ENCODE measurements at regions not wholly inside any gene's neighbourhood (a gene's known extent, or its start where the extent isn't known, plus 50 kb on each side); places are given as distances from the start of the nearest gene placed in this dataset.
"Not testable (repeated sequence)": the region's sequence is repeated elsewhere in the genome, so short reads cannot be mapped to it uniquely, and the experiment has no call there.

DNA sequence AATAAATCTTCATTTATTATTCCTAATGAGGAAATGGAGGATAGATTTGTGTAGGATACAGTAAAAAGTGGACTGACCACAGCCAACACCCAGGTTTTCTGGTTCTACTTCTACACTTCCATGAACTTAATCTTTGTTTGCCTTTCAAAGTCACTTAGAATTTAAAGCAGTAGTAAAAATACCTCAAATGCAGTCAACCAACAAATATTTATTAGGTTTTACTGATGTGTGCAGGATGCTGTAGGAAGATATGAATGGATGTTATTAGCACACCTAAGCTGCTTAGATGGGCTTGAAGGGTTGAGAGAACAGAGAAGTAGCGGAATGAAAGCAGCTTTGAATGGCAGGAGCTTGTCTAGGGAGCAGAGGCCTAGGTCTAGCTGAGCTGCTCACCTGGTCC is 201.1 kb downstream of the PALM2AKAP2 start:
- no peak for DNase-seq

DNA sequence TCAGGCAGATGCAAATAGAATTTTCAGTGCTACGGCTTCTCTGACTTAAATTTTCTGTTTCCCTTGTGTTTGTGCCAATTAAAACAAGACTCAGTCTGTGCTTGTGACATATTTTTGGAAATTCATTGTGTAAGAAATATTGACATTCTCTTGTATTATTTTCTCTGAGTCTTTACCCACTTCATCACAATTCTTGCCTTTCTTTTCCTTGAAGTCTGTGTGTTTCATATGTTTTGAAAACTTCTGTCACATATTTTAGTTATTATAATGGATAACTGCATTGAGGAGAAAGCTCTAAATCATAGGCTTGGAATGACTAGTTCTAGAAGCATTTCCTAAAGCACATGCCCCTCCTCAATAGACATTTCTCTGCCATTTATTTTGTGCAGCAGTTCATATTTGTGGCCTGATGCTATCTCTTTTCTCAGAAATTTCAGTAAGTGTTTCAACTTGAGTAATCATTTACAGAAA is 206.6 kb downstream of the PALM2AKAP2 start:
- DNase-seq, result no peak

DNA sequence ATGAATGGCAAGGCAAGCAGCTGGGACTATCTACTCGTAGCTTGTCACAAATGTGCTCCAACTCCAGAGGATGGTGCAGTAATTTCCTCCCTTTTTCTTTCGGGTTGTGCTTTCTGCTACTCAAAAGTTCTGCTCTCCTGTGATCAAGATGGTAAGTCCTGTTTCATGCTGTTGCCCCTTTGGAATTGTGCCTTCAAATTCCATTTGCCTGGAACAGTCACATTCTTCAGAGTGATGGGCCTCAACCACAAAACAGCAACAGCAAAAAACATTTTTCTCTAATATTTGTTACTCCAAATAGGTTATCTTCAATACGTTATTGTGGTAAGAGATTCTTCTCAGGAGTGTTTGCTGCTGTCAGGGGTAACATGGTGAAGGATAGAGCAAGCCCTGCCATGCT is 209.3 kb downstream of the PALM2AKAP2 start:
- DNase-seq, result no peak

DNA sequence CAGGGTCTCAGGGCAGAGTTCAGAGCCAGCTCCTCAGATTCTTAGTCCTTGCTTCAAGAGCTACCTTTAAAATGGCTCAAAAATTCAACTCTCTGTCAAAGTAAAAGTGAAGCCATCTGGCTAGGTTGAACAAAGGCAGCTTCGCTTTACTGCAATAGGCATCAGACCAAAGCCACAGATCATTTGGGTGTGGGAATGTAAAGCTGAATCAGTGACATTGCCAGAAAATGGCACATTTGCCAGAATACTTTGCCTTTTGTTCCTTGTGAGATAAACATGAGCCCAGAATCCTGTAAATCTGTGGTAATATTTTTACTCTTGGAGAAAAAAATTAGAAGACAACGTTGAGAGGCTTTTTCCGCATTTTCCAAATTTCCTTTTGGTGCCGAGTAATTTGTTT is 210.5 kb downstream of the PALM2AKAP2 start:
- no peak for DNase-seq

DNA sequence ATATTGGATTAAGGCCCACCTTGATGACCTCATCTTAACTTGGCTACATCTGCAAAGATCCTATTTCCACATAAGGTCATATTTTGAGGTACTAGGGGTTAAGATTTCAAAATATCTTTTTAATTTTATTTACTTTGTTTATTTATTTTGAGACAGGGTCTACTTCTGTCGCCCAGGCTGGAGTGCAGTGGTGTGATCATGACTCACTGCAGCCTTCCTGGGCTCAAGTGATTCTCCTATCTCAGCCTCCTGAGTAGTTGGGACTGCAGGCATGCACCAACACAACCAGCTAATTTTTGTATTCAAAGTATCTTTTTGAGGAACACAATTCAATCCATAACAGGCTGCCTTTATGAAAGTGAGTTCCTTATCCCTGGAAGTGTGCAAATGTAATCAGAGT is 212.3 kb downstream of the PALM2AKAP2 start:
- no peak for DNase-seq

DNA sequence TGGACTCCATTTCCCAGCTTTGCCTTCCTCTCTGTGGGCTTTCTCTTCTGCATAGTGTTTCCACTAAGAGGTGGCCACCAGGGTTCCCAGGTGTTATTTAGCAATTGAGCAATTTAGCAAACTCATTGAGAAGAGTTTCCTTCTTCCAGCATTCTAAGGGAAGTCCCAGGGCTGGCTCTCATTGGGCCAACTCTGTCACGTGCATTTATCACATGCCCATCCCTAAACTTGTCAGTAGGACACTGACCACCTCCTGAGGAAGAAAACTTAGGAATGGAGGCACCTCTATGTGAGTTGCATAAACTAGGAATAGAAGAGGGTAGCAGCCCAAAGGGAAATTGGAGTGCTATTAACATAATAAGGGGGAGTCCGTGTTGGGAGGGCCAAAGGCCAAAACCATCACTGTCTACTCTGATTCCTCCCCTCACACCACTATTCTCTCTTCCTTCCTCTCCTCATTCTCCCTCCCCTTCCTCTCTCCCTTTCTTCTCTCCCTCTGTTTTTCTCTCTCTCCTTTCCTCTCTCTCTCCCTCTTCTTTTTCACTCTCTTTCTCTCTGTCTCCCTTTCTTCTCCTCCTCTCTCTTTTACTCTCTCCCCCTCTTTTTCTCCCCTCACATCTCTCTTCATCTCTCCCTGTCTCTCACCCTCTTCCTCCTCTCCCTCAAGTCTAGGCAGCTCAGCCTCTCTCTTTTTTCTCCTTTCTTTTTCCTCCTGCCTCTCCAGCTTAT is 213.4 kb downstream of the PALM2AKAP2 start:
- no peak for DNase-seq

DNA sequence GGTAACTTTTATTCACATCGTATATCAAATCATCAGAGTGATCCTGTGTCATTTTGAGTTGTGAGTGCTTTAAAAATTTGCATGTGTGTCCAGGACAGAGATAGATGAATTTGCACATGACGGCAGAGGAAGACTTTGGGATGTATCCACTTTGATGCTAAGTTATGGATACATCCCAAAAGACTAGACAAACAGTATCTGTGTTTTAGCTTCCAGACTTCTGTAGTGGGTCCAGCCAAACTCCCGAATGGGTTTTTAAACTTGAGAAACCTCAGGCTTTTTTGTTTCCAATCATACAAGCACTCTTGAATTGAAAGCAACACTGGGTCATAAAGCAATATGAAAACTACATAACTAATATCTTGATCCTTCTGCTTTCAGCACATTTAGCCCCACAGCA is 213.8 kb downstream of the C9orf152 start:
- no peak for DNase-seq

DNA sequence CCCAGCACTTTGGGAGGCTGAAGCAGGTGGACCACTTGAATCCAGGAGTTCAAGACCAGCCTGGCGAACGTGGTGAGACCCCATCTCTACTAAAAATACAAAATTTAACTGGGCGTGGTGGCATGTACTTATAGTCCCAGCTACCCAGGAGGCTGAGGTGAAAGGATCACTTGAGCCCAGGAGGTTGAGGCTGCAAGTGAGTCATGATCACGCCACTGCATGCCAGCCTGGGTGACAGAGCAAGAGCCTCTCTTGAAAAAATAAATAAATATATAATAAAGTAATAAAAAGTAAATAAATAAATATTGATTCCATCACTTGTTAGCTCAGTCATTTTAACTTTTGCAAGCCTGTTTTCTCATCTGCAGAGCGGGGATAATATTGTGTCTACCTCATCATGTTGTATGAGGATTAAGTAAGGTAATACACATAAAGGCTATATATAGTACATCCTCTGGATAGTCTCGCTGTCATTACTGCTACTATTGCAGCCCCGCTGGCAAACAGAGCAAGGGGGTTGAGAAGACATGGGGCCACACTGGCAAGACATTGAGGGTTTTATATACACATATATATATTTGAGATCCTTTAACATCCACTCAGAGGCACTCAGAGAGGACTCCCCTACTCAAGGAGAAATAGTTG is 210.9 kb downstream of the C9orf152 start:
- no peak for DNase-seq

DNA sequence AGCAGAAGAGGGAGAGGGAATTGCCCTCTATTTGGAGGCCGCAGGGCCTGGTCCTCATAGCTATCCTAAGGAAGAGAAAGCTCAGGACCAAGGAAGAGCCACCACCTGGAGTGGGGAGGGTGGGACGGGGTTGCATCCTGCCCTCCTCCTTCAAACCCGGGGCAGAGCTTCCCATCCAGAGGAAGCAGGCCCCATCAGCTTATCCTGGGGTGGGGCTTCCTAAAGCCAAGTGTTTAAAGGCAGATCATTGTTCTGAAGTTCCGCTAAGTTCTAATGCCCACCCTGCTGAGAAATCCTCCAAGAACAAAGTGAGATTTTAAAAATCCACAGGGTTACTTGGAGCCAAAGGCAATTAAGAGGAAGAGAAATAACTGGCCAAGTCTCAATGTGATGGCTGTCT is 210.3 kb downstream of the C9orf152 start:
- DNase-seq, result no peak

DNA sequence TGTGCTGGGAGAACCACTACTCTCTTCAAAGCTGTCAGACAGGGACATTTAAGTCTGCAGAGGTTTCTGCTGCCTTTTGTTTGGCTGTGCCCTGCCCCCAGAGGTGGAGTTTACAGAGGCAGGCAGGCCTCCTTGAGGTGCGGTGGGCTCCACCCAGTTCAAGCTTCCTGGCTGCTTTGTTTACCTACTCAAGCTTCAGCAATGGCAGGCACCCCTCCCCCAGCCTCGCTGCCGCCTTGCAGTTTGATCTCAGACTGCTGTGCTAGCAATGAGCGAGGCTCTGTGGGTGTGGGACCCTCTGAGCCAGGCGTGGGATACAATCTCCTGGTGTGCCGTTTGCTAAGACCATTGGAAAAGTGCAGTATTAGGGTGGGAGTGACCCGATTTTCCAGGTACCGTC is 202.4 kb downstream of the C9orf152 start:
- DNase-seq, result peak; percentile 5

DNA sequence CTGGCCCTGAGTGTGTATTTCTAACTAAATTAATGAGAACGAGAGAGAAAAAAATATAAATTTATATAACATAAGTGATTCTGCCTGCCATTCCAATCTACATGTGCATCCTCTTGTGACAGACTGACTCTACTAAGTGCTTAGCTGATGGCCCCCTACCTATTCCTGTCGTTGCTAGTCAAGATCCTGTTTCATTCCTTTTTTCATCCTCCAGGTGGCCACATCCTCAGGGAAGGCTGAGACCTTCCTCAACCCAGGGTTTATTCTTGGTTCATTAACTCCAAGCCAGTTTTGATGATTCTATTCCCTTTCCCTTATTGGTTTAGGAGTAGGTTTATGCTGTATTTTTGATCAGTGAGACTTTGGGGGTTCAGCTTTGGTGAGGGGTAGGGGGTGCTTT is 201.3 kb downstream of the C9orf152 start:
- DNase-seq, result no peak

DNA sequence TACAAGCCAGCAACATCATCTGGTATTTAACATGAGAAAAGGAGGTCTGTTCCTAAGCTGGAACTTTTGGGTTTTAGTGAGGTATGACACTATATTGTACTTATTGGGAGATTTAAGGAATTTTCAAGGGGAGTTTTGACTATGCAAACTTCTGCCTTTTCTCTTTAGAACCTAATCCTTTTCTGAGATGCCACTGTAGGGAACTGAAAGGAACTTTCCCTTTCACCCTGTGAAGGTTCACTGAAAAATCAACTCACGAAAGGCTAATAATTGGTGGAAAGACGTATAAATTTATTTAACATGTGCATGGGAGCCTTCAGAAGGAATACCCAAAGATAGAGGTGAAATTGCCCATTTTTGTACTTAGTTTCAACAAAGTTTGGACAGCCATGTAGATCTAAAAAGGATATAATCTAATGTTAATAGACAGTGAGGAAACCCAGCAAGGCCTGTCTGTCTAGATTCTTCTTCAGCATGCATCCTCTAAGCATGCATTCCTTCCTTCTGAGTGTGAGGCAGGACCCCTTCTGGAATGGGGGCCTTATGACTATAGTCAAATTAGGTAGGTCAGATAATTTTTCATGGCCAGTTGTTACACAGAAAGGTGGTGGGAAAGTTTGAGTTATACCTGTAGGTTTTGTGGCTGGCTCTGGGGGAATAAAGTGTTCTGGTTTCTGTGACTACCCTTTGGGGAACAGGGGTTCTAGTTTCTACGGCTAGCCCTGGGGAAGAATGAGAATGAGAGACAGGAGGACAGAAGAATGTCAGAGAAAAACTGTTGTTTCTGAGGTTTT is 200.3 kb downstream of the C9orf152 start:
- DNase-seq, result no peak

DNA sequence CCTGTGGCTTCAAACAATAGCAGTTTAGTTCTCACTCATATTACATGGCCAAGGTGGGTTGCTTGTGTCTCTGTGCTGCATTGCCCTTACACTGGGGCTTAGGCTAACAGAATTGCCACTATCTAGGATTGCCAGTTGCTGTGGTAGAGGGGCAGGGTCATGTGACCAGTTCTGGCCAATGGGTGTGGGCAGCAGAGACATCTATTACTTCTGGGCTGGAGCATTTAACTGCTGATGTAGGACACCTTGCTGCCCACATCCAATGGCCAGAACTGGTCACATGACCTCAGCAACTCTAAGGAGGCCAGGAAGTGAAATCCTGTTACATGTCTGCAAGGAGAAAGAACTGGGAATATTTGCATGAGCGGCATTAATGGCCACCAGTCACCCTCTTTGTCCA is 199.3 kb downstream of the C9orf152 start:
- no peak for DNase-seq

DNA sequence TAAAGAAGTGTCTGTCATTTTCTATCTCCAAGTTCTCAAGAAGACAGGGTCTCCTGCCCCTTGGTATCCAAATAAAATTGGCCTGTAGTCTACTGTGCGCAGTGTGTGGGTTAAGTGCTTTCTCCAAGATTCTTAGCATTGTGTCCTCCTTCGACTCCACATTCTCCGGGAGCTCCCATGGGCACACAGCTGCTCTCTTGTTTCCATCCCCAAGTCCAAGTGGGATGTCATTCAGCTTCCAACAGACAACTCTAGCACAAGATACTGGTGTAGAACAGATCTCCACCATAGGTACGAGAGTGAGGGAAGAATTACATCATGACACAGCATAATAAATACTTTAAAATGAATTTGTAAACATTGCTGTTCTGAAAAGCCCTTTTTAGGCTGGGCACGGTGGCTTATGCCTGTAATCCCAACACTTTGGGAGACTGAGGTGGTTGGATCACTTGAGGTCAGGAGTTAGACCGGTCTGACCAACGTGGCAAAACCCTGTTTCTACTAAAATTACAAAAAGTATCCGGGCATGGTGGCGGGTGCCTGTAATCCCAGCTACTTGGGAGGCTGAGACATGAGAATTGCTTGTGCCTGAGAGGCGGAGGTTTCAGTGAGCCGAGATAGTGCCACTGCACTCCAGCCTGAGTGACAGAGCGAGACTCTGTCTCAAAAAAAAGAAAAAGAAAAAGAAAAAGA is 196.2 kb downstream of the C9orf152 start:
- no peak for DNase-seq

DNA sequence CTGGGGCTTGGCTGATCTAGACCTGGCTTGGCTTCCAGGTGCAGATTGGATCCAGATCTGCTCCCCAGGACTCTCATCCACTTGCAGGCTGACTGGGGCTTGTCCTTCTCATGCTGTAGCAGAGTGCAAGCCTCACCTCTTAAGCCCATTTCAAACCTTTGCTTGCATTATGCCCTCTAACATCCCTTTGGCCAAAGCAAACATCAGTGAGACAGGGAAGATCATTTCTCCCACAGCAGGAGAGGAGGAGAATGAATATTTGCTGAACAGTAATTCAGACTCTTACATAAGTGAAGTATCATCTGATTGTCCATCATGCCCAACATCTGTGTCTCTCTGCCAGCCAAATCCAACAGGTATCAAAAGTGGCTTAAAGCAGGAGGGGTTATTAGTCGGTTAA is 194.9 kb downstream of the C9orf152 start:
- no peak for DNase-seq

DNA sequence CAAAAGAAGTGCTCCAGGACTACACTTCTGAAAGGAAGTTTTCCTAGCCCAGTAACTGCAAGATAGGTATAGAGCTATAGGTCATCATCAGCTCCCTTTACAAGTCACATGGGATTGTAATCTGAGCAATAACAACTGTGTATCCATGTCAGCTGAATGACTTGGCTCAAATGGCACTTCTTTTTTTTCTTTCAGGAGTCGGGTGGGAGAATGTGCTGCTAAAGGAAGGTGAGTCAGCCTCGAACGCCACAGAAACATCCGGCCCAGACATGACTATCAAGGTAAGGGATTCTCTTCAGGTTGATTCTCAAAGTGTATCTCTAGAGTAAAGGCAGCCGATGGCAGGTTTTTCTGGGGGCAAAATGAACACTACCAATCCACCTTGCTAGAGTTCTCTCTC is 192.2 kb downstream of the C9orf152 start:
- no peak for DNase-seq

DNA sequence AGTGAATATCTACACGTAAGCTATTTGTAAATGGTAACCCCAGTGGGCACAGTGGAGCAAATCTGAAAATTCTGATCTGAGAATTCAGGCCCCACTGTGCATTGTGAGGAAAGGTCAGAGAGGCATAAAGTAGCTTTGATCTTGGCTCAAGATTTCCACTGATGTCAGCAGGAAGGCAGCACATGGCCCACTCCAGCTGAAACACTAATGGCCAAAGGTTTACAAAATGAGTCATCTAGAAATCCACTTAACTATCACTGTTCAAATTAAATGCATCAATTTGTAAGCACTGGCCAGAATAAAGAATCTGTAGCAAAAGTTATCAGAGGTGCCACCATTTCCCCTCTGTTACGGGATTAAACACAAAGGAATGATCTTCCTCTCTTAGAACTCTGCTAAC is 191.6 kb downstream of the C9orf152 start:
- no peak for DNase-seq

DNA sequence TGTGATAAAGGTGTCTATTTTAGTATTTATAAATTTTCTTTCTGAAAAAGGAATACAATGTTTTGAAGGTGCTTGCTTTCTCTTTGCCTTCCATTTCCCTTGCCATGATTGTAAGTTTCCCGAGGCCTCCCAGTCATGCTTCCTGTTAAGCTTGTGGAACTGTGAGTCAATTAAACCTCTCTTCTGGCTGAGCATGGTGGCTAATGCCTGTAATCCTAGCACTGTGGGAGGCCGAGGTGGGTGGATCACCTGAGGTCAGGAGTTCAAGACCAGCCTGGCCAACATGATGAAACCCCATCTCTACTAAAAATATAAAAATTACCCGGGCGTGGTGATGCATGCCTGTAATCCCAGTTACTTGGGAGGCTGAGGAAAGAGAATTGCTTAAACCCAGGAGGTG is 187.7 kb downstream of the C9orf152 start:
- not testable (repeated sequence) for DNase-seq

DNA sequence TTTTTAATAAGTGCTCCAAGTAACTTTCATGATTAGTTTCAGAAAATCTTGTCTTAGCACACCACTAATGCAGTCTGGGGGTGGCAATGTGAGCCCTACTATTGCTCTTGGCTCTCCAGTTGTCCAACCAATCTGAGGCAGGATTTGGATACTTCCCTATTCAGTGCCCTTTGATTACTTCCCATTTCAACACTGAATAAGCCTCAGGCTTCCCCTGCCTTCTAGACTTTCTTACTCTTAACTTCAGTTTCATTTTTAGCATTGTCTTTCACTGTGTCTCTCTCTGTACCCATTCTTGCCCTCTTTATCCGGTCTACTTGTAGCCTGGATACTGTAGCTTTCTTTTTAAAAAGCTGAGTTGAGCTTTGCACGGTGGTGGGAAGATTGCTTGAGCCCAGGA is 186.1 kb downstream of the C9orf152 start:
- DNase-seq, result no peak

DNA sequence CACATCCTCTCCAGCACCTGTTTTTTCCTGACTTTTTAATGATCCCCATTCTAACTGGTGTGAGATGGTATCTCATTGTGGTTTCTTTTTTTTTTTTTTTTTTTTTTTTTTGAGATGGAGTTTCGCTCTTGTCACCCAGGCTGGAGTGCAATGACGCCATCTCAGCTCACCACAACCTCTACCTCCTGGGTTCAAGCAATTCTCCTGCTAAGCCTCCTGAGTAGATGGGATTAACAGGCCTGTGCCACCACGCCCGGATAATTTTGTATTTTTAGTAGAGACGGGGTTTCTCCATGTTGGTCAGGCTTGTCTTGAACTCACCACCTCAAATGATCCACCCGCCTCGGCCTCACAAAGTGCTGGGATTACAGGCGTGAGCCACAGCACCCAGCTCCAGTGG is 184.7 kb downstream of the C9orf152 start:
- not testable (repeated sequence) for DNase-seq

DNA sequence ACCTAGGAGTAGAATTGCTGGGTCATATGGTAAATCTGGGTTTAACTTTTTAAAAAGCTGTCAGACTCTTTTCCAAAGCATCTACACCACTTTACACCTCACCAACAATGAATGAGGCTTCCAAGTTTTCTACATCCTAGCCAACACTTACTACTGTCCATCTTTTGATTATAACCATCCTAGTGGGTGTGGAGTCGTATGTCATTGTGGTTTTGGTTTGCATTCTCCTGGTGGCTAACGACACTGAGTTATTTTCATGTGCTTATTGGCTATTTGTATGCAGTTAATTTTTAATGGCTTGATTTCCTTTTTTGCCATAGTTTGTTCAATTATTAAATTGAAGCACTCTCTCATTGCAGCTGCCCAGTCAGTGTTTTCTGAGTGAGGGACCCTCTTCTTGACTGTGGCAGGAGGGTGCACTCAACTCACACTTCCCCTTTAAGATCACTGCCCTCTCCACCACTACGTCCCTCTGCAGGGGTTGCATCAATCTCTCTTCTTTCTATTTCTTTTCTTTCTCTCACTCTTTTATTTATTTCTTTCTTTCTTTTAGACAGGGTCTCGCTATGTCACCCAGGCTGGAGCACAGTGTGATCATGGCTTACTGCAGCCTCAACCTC is 182.3 kb downstream of the C9orf152 start:
- DNase-seq, result no peak

DNA sequence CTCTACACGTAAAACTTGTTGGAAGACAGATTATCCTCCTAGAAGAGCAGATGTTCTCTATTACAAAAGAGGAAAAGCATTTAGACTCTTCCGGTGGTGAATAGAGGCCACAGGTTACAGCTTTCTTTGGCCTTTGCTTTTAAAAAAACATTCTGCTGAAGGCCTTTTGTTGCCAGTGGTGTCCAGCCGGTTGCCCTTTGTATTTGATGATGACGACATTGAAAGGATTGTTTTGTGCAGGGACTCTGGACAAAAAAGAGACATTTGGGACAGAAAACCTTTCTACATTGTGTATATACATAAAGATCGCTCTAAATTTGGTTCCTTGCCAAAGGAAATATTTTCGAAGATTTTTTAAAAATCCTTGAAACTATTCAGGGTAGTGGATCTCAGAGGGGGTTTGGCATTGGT is 180.3 kb downstream of the C9orf152 start:
- no peak for DNase-seq

DNA sequence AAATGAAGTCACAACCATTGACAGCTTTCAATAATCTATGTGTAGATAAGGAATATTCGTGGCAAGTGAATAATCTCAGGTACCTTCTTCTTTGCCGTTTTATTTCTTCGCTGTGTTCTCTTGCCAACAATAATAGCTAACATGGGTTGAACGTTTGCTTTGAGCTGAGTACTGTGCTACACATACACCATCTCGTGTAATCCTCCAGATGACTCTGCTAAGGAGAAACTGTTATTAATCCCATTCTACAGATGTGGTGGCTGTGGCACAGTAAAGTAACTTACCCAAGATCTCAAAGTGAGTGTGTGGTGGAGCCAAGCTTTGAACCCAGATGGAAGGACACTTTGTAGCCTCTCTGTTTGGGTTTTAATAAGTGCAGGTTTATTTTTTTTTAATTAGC is 179.7 kb downstream of the C9orf152 start:
- DNase-seq, result no peak
